GM13977 (cell line): ENCODE measurements at regions not wholly inside any gene's neighbourhood (a gene's known extent, or its start where the extent isn't known, plus 50 kb on each side); places are given as distances from the start of the nearest gene placed in this dataset.
"Not testable (repeated sequence)": the region's sequence is repeated elsewhere in the genome, so short reads cannot be mapped to it uniquely, and the experiment has no call there.

Source experiments
- DNase-seq: peaks from one replicate; pipeline ENCODE4 v3.0.0; 2012; ENCODE audit warnings: low spot score
- in situ Hi-C: fragments of 300-500 bp; cut with MboI; formaldehyde crosslinking; loops from one replicate; pipeline ENCODE4 v1.12.0; 2022; ENCODE audit warnings: low sequenced_read_pairs, low pct_unique_long_range_greater_than_20kb, mixed read lengths, inconsistent platforms; ENCODE audit not compliant: unreplicated experiment
- TF ChIP-seq, protein P1 (sequence below): IDR thresholded peaks from 2 replicates; pipeline ENCODE4 v1.5.1; 2012; ENCODE audit warnings: mild to moderate bottlenecking, control low read depth; ENCODE audit not compliant: insufficient read depth; ENCODE audit errors: extremely low read depth, missing control alignments

DNA sequence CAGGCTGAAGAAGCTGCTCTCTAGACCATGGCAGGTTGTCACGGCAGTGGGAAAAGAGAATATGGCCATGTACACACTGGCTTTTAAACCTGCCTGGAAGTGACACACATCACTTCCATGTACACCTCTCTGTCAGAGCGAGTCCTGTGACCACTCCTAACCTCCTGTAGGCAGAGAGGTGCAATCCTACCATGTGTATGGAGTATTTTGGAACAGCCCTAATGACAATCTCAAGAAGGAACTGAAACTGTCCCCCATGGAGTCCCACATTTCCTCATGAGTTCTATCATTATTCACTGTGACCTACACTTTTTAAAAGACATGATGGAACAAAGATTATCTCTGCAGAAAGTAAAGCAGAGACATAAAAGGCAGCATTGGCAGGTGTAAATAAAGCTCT lies 153.4 kb upstream of the PFN2 start:
- in situ Hi-C loops: no loop called here
- no peak for DNase-seq
- TF ChIP-seq, protein P1, sequence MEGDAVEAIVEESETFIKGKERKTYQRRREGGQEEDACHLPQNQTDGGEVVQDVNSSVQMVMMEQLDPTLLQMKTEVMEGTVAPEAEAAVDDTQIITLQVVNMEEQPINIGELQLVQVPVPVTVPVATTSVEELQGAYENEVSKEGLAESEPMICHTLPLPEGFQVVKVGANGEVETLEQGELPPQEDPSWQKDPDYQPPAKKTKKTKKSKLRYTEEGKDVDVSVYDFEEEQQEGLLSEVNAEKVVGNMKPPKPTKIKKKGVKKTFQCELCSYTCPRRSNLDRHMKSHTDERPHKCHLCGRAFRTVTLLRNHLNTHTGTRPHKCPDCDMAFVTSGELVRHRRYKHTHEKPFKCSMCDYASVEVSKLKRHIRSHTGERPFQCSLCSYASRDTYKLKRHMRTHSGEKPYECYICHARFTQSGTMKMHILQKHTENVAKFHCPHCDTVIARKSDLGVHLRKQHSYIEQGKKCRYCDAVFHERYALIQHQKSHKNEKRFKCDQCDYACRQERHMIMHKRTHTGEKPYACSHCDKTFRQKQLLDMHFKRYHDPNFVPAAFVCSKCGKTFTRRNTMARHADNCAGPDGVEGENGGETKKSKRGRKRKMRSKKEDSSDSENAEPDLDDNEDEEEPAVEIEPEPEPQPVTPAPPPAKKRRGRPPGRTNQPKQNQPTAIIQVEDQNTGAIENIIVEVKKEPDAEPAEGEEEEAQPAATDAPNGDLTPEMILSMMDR: no peak

DNA sequence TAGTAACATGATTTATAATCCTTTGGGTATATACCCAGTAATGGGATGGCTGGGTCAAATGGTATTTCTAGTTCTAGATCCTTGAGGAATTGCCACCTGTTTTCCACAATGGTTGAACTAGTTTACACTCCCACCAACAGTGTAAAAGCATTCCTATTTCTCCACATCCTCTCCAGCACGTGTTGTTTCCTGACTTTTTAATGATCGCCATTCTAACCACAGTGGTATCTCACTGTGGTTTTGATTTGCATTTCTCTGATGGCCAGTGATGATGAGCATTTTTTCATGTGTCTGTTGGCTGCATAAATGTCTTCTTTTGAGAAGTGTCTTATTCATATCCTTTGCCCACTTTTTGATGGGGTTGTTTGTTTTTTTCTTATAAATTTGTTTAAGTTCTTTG lies 152.6 kb upstream of the PFN2 start:
- in situ Hi-C loops, DNase-seq: not testable (repeated sequence)

DNA sequence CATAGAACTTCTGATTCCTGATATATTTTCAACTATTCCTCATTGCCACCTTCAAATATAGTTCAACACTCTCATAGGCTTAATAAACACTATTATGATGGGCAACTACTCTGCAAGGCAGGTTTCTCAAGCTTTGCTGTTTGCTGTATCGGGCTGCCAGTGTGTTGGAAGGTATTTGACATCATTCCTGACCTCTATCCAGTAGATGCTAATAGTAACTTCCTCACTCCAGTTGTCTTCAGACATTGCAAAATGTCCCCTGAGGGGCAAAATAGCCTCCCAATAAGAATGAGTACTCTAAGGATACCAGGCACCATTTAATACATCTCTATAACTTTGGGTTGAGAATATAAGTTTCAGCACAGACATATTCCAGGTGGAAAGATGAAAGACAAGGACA lies 147.5 kb upstream of the PFN2 start:
- in situ Hi-C loops: no loop called here
- DNase-seq: no peak
- TF ChIP-seq, protein P1: no peak

DNA sequence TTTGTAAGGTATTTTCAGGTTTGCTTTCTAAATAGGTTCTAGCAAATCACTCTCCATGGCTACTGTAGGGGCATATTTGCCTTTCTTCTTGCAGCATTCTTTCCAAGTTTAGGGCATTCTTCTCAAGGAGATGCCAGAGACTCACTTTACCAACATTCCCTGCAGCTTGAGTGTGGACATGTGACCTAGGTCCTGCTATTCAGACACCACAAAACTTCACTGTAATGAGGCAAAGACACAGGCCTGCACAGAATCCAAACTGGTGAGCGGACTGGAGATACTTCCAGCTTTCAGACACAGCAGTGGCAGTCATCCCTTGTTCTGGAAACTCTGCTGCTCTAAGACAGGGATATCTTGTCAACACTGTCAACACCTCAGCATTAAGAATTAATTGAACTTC lies 146.4 kb upstream of the PFN2 start:
- TF ChIP-seq, protein P1: no peak
- in situ Hi-C loops: no loop called here
- no peak for DNase-seq

DNA sequence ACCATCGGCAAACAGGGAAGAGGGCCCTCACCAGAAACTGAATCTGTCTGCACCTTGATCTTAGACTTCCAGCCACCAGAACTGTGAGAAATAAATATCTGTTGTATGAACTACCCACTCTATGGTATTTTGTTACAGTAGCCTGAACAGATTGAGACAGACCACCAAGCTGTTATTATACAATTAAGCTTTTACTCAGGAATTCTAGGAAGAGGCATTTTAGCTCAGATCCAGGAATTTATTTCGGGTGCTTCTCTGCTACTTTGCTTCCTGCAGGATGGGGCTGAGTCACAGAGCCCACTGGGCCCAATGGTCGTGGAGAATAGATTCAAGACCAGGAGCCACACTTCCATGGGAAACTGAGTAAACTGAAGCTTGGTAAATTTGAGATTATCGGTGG lies 145.5 kb upstream of the PFN2 start:
- DNase-seq: no peak
- TF ChIP-seq, protein P1: no peak
- in situ Hi-C loops: no loop called here

DNA sequence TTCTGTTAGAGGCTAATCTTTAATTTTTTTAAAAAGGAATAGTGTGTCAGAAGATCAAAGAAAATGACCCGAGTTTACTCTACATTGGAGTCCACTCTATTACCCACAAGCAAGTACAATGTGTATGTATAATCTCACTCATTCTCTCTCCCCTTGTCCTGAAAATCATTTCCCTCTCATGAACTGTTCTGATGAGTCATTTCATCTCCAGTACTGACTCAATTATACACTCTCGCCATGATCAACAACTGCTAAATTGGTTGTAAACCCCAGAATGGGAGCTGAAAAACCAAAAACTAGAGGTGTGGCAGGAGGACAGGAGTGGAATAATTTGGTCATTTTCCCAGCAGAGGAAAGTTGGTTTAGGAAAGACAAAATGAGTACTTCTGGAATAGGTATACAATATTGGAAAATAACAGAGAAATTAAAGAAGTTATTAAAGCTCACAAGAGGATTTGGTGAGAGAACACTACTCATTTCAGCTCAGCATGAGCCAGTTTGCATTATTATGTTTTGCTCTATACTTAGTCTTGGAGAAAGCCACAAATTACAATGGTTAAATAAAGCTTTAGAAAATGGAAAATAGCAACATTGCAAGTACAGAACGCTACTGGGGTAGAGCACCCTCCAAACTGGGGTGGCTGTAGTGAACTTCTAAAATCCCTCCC lies 144.3 kb upstream of the PFN2 start:
- in situ Hi-C loops: no loop called here
- peak; percentile 63 for DNase-seq
- TF ChIP-seq, protein P1: no peak

DNA sequence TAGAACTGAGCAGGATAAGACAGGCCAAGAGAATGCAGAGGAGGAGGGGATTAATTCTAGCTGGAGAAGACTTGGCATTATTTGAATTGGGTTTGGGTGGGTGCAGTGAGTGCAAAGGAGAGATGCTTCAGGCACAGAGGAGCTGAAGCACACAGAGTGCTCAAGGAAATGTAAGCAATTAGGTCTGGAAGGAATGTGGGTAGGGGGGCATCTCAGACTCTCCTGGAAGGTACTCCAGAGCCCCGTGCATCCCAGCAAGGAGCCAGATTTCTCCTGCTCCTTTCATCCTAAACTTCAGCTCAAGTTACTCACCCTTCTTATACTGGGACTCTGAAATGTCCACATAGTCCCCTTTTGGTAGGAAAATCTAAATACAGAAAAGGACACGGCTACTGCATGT lies 143.6 kb upstream of the PFN2 start:
- TF ChIP-seq, protein P1: no peak
- DNase-seq: no peak
- in situ Hi-C loops: no loop called here
